Middle frontal gyrus (tissue), 1 donor: ENCODE measurements at regions not wholly inside any gene's neighbourhood (a gene's known extent, or its start where the extent isn't known, plus 50 kb on each side); places are given as distances from the start of the nearest gene placed in this dataset.
"Not testable (repeated sequence)": the region's sequence is repeated elsewhere in the genome, so short reads cannot be mapped to it uniquely, and the experiment has no call there.

Source experiments
- DNase-seq: peaks from one replicate; pipeline ENCODE4 v3.0.0-alpha.2; 2015; ENCODE audit warnings: low spot score; ENCODE audit errors: extremely low spot score

DNA sequence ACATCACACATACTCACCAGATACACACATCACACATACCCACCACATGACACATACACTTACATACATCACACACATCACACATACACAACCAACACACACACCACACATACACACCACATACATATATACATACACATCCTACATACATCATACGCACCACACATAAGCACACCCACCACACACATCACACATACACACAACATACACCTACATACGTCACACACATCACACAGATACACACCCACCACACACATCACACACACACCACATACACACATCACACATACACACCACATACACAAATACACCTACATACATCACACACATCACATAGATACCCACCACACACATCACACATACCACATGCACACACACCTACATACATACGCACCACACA, 158.4 kb downstream of the NDUFA10 start:
- no peak for DNase-seq

DNA sequence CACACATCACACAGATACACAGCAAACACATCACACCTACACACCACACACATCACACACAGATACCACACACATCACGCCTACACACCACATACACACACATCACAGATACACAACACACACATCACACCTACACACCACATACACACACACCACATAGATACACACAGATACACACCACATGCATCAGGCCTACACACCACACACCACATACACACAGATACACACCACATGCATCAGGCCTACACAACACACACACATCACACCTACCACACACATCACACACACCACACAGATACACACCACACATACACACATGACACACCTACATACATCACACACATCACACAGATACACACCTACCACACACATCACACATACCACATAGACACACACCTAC, 158.8 kb downstream of the NDUFA10 start:
- DNase-seq: no peak

DNA sequence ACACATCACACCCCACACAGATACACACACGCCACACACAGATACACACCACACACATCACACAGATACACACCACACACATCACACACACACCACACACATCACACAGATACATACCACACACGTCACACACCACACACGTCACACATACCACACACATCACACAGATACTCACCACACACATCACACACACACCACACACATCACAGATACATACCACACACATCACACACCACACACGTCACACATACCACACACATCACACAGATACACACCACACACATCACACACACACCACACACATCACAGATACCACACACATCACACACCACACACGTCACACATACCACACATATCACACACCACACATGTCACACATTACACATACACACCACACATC, 159.3 kb downstream of the NDUFA10 start:
- not testable (repeated sequence) for DNase-seq

DNA sequence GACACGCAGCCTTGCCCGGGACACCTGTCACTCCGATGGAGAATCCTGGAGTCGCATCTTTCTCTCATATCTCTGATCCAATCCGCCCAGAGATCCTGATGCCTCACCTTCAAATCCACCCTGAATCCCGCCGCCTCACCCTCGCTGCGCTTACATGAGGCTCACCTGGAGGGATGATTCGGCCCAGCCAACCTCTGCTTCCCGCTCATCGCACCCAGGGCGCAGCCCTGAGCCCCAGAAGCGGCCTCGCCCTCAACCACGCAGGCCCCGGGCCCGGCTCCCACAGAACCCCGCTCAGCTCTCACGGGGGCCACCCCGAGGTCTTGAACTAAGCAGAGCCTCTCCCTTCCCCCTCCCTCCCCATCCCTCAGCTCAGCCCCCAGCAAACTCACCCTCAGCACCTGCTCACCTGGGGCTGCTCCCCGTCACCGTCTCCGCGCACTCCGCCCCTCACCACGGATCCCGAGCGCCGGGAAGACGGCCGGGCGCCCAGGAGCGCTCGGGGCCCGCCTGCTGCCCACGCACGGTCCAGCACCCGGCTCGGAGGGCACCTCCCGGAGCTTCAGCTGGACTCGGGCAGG, 160.0 kb downstream of the NDUFA10 start:
- DNase-seq: no peak

DNA sequence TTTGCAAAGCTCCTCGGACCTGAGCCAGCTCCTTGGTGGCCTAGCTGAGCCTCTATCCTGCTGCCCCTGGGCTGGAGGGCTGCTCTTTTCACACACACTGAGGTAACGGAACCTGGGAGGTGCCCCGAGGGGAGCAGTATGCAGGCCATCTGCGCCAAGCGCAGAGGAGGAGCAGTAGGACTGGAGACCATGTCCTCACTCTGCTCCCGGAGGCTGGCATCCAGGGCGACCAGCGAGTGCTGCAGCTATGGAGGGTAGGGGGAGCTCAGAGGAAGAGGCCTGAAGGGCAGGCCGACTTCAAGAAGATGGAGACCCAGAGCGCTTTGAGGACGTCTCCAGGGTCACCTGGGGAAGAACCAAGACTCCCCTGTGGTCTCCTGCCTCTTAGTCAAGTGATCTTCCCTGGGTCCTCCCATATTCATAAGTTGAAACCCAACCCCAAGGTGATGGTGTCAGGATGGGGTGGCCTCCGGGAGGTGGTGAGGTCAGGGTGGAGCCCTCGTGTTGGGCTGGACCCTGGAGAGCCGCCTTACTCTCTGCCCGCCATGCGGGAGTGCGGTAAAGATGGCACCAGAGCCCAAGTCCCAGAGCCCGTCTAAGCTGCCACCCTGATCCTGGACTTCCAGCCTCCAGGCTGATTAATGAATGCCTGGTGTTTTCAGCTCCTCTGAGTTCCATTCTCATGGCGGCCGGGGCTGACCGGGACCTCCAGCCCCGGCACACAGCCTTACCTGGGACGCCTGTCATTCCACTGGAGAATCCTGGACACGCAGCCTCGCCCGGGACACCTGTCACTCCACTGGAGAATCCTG, 160.7 kb downstream of the NDUFA10 start:
- no peak for DNase-seq

DNA sequence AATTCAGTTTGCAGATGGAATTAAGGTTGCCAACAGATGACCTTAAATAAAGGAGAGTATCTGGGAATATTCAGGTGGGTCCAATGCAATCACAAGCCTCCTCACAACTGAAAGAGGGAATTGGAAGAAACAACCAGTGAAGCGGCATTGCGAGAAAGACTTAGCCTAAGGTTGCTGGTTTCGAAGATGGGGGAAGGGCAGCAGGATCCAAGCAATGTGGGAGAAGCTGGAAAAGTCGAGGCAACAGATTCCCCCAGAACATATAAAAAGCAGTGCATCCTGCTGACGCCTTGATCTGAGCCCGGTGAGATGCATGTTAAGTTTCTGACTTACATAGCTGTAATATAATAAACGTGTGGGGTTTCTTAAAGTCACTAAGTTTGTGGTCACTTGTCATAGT, 162.5 kb downstream of the NDUFA10 start:
- no peak for DNase-seq

DNA sequence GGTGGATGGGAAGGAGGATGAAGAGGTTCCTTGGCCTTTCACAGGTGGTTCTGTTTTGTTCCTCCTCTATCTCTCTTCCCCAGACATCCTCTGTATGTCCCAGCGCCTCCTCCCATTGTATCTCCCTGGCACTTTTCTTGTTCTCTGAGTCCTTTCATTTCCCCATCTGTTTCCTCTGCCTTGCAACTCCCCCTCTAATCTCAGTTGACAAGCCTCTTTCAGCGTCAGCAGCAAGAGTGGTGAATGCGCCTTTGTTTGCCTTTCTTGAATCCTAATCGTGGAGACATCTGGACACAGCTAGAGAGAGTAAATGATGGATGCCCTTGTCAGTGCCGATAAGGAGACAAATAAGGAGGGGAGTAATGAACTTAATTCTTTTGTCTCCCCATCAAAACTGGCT, 167.0 kb downstream of the NDUFA10 start:
- peak; percentile 37 for DNase-seq

DNA sequence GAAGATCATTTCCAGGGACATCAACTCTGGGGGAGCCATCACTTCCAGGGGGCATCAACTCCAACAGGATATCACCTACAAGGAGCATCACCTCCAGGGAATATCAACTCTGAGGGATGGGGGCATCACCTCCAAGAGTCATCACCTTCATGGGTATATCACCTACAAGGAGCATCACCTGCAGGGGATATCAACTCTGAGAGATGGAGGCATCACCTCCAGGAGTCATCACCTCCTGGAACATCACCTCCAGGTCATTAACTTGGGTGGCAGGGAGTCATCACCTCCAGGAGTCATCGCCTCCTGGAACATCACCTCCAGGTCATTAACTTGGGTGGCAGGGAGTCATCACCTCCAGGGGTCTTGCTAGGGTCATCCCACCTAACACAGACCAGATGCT, 167.6 kb downstream of the NDUFA10 start:
- DNase-seq: no peak

DNA sequence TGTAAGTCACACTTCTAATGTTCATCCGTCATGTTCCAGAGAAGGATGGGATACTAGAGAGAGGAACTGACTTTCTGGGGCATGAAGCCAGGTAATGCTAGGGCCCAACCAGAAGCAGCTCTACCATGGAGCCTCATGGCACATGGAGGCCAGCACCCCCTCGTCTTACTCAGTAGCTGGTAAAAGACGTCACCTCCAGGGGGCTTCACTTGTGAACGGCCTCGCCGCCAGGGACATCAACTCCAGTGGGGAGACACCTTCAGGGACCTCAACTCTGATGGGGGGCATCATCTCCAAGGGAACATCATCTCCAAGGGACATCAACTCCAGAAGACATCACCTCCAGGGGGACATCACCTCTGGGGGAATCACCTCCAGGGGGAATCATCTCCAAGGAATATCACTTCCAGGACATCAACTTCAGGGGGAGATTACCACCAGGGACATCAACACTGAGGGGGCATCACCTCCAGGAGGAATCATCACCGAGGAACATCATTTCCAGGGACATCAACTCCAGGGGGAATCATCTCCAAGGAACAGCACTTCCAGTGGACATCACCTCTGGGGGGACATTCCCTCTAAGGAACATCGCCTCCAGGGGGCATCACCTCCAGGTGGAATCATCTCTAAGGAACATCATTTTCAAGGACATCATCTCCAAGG, 168.4 kb downstream of the NDUFA10 start:
- no peak for DNase-seq

DNA sequence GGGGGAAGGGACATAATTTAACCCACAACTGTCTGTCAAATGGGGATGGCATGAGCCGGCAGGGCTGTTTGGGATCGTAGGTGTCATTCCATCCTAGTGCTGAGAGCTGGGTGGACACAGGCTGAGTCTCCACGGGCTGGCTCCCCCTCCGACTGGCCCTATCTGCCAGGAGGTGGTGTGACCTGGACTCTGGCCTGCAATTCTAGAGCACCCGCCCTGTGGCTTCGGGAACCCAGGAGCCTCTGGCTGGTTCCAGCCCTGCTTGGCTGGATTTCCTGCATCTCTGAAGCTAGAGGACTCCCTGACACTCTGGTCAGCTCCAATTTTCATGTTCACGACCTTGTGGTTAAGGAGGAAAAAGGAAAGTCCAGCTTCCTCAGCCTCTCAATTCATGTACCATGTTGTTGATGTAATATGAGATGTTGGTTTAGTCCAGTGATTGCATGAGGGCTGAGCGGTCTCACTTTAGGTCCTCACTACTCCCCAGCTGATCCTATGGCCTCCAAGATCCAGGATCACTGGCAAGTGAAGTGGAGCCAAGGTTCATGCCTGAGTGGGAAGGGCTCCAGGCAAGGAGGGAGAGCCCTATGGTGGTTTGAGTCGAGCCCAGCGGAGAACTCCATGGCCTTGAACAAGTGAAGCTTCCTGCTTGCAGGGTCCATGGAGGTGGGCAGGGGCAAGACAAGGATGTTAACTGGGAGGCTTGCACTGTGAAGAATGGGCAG, 169.1 kb downstream of the NDUFA10 start:
- no peak for DNase-seq

DNA sequence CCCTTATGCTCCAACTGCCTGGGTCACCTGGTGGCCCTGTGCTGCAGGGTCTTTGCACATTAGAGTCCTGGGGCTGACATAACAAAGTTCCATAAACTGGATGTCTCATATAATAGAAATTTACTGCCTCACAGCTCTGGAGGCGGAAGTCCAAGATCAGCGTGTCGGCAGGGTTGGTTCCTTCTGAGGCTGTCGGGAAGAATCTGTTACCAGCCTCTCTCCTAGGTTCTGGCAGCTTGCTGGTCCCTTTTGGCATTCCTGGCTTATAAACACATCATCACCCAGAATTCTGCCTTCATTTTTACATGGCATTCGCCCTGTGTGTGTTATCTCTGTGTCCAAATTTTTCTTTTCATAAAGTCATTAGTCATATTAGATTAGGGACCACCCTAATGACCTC, 170.5 kb downstream of the NDUFA10 start:
- DNase-seq: no peak

DNA sequence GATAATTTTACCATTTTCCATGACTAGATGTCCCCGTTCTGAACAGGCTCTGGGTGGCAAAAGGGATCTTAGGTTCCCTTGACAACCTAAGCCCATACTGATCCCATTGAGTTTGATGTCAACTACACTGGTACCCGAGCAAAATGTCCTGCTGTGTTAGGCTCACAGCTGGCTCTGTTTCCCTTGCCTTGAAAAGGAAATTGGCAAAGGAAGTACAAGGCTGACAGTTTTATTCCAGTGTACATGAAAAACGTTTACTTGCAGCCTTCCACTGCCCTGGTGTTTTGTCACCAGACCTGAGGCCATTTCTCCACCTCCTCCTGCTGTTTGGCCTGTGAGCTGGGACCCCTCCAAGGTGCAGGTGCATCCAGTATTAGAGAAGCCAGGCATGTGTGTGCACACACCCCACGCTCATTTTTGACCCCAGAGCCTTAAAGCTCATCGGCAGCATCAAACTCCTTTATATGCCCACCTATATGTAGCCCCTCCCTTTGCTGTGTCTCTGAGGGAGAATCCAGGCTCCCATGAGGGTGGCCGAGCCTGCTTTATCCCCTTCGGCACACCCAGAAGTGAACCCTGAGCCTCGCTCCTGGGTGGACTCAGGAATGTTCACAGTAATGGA, 171.3 kb downstream of the NDUFA10 start:
- no peak for DNase-seq

DNA sequence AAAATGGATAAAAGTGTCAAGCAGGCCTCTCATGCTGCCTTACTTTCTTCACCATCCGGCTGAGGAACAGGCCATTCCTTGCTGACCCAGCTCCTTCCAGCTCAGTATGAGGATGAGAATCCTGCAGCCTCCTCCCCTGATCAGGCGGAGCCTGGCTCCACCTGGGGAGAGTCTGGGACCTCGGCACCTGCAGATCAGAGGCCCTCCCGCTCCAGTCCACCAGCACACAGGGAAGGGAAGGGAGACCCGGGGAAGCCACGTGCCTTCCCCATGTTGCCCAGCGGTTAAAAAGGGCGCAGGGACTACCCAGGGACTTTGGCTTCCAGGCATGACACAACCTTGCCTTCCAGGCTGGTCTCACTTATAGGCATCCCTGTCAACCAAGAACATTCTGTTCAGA, 172.0 kb downstream of the NDUFA10 start:
- no peak for DNase-seq

DNA sequence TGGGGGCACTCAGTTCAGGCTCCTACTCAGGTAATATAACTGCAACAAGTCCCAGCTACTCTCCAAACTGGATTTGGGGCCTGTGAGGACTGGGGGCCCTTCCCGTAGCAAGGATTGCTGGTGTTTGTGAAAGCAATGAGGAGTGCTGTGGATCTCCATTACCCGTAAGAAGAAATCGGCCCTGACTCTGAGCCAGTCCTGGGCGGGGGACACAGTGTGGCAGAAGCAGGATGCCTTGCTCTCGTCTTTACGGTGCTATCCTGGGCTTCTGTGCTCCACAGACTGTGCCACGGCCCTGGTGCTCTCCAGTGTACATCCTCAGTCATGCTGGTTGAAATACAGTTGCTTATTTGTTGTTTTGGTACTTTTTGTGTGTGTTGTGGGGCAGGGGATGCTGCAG, 172.9 kb downstream of the NDUFA10 start:
- DNase-seq: no peak

DNA sequence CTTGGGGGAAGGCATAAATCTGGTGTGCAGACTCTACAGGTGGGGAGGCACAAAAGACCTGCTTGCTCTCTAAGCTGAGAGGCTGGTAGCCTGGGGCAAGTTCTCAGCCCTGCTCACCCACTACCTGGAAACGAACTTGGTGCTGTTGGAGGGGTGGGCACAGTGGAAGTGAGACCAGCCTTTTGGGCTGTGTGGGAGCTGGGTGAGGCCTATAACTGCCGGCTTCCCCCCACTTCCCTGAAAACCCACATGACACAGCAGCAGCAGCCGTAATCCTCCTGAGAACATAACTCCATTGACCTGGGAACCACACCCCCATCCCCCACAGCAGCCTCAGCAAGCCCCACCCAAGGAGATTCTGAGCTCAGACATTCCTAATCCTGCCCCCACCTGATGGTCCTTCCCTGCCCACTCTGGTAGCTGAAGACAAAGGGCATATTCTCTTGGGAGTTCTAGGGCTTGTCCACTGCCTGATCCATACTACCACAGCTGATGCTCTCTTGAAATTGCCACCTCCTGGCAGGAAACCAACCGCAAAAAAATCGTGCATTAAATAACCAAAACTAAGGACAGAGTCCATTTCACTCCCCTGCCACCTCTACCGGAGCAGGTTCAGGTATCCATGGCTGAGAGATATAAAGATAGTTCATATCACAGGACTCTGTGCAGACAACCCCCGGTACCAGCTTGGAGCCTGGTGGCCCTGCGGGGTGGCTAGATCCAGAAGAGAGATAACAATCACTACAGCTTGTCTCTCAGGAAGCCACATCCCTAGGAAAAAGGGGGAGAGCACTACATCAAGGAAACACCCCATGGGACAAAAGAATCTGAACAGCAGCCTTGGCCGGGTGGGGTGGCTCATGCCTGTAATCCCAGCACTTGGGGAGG, 178.1 kb downstream of the NDUFA10 start:
- no peak for DNase-seq

DNA sequence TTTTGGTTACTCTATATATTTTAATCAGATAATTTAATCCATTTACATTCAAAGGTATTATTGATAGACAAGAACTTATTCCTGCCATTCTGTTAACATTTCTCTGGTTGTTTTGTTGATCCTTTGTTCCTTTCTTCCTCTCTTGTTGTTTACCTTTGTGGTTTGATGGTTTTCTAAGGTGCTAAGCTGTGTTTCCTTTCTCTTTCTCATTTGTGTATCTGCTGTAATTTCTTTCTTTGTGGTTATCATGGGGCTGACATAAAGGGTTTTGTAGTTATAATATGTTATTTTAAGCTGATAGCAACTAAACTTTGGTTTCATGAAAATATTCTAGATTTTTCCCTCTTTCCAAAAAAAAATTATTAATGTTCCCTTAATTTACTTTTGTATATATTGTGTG, 179.2 kb downstream of the NDUFA10 start:
- no peak for DNase-seq

DNA sequence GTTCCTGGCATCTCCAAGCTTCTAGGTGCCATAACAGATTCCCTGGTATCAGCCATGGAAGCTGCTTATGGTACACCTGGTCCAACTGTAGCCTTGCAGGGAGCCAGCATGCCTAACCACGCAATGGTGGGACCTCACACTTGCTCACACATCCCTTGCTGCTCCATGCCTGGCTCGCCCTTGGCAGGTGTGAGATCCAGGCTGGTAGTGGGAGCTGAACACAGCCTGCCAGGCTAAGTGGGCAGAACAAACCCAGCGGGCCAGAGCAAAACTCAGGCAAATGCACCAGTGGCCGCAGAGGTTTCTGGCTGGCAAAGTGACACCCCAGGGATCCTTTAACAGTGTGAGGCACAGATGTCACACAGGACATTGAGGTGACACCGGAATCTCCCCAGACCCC, 185.8 kb downstream of the NDUFA10 start:
- no peak for DNase-seq

DNA sequence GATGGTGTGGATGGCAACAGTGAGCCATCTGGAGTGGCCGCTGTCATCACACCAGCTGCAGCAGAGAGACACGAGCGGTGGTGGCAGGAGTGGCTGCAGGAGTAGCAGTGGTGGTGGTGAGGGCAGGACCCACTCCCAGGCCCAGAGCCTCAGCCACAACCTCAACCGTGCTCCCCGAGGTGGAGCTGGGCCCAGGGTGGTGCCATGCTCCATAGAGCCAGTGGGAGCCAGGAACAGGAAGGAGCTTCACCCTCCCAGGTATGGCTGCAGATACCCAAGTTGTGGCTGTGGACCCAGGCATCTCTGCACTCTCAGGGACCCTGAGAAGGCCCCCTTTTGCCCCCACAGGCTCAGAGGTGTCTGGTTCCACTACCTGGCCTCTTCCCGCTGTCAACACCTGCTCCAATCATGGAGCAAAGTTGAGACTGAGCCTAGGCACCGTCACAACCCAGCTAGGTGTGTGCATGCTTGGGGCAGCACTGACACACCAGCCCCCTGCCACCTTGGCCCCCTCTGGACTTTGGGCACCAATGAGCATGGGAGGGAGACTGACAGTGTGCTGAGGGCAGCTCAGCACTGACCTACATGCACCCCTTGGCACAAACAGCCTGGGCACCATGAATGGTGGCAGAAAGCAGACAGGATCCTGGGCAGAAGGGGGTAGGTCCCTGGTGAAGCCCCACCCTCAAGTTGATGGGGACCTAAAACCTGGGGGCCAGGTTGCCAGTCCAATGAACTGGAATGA, 188.9 kb downstream of the NDUFA10 start:
- DNase-seq: no peak

DNA sequence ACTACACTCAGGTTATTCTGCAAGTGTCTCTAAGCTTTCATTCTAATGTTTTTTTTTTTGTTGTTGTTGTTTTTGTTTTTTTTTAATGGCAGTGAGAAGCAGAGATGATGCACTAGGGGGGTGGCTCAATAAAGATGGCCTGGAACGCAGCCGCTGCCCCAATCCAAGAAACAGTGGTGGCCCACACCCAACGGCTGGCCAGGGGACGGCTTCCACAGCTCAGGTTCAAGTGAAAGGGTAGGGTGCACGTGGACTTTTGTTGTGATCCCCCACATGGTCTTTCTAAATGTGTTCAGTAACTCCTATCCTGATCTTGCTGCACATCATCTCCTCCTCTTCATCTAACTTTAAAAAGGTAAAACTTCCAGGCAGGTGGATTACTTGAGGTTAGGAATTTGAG, 190.1 kb downstream of the NDUFA10 start:
- no peak for DNase-seq

DNA sequence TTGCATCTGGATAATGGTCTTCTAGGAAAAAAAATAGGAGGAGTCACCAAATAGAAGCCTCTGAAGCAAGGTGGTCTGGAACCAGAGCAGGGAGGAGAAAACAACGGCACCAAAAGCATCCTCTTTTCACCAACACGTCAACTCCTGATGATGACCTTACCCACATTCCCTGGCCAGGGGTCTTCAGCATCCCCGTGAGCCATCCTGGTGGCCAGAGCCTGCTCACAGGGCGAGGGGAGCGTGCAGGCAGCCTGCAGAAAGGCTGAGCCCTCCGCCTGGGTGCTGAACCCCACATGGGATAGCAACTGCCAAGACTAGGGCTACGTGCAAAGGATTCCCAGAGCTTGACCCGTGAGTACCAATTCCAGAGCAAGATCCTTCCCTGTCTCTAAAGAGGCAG, 191.0 kb downstream of the NDUFA10 start:
- no peak for DNase-seq
